ENCODE measurements at regions not wholly inside any gene's neighbourhood (a gene's known extent, or its start where the extent isn't known, plus 50 kb on each side); places are given as distances from the start of the nearest gene placed in this dataset.

DNA sequence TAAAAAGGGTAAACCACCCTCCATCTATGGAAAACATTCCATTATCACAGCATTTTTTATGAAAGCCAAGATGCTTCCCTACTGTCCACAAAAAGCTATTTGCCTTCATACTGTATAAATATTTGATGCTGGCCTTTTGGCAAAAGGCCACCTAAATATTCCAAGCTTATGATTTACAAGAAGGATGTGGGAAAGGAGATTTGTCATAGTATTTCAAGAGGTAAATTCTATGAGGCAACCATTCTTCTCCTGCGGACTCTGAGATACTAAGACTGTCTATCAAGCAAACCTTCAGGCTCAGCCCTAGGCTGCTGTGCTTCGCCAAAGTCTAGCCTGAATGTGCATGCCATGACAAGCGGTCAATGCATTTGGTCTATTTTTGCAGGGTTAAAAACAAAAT is 807.1 kb upstream of the AMELY start:
- TF ChIP-seq, protein P1, sequence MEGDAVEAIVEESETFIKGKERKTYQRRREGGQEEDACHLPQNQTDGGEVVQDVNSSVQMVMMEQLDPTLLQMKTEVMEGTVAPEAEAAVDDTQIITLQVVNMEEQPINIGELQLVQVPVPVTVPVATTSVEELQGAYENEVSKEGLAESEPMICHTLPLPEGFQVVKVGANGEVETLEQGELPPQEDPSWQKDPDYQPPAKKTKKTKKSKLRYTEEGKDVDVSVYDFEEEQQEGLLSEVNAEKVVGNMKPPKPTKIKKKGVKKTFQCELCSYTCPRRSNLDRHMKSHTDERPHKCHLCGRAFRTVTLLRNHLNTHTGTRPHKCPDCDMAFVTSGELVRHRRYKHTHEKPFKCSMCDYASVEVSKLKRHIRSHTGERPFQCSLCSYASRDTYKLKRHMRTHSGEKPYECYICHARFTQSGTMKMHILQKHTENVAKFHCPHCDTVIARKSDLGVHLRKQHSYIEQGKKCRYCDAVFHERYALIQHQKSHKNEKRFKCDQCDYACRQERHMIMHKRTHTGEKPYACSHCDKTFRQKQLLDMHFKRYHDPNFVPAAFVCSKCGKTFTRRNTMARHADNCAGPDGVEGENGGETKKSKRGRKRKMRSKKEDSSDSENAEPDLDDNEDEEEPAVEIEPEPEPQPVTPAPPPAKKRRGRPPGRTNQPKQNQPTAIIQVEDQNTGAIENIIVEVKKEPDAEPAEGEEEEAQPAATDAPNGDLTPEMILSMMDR (IDR thresholded peaks at IDR 0.05) = no peak
- no peak for TF ChIP-seq POLR2A (IDR thresholded peaks at IDR 0.05)
